B cell (primary cell): ENCODE measurements at regions not wholly inside any gene's neighbourhood (a gene's known extent, or its start where the extent isn't known, plus 50 kb on each side); places are given as distances from the start of the nearest gene placed in this dataset.

ENCODE experiments used
- ATAC-seq: fragments of 200-7000 bp; cut with Tn5 transposase; one replicate; pipeline ENCODE4 v1.10.0; 2021; ENCODE audit warnings: low read depth, mild to moderate bottlenecking, moderate number of reproducible peaks, moderate library complexity
- CTCF ChIA-PET: fragments of 350-600 bp; sonication (Branson Sonifier 250); formaldehyde crosslinking; loops from one replicate; lab custom pipeline; 2021; ENCODE audit warnings: antibody characterized with exemption, inconsistent platforms; lab: Charles Lee
- POLR2A ChIA-PET: fragments of 350-600 bp; sonication (Branson Sonifier 250); formaldehyde crosslinking; loops from one replicate; lab custom pipeline; 2021; ENCODE audit warnings: antibody characterized with exemption; lab: Charles Lee
- DNase-seq: peaks from one replicate; pipeline ENCODE4 v3.0.0; 2013
- H2AFZ ChIP-seq: 2 replicates; pipeline ENCODE4 v1.6.1; 2012; ENCODE audit warnings: mild to moderate bottlenecking, low read depth, low read length; ENCODE audit not compliant: insufficient read depth, poor library complexity, severe bottlenecking
- H3K27ac ChIP-seq, 2 donors: 1 replicate in 1 of 2; 2 replicates in 1 of 2; pipeline ENCODE4 v1.5.1; 2012 to 2013; ENCODE audit warnings: low read length in 2 of 2, mild to moderate bottlenecking in 2 of 2, moderate library complexity in 1 of 2
- H3K27me3 ChIP-seq, 4 experiments: fragments of 200-600 bp in 1 of 4; sonication (generic) in 1 of 4; replicated peaks in 1 of 4; 1 replicate in 2 of 4; 2 replicates in 2 of 4; pipeline versions ENCODE4 v1.6.1 to v1.7.0; 2013 to 2016; ENCODE audit warnings: low read length in 3 of 4, mild to moderate bottlenecking in 2 of 4, mixed read lengths in 1 of 4, moderate library complexity in 1 of 4; ENCODE audit not compliant: insufficient read depth in 4 of 4, control insufficient read depth in 3 of 4; ENCODE audit errors: control extremely low read depth in 1 of 4
- H3K36me3 ChIP-seq, 2 experiments: replicated peaks in 1 of 2; 1 replicate in 1 of 2; 2 replicates in 1 of 2; pipeline versions ENCODE4 v1.6.1 to v1.7.1; 2013; ENCODE audit warnings: low read length in 1 of 2; ENCODE audit not compliant: insufficient read depth in 2 of 2, control insufficient read depth in 1 of 2; ENCODE audit errors: control extremely low read depth in 1 of 2, extremely low read depth in 1 of 2
- H3K4me1 ChIP-seq, 2 donors: fragments of 200-600 bp in 1 of 2; sonication (generic) in 1 of 2; 1 replicate in 1 of 2; 2 replicates in 1 of 2; pipeline versions ENCODE4 v1.5.1 to v1.6.1; 2013 to 2017; ENCODE audit warnings: low read length in 2 of 2; ENCODE audit not compliant: control insufficient read depth in 2 of 2, insufficient read depth in 2 of 2
- H3K4me2 ChIP-seq: replicated peaks from 2 replicates; pipeline ENCODE3; 2012; ENCODE audit warnings: mild to moderate bottlenecking, low read depth, low read length; ENCODE audit not compliant: poor library complexity, severe bottlenecking
- H3K4me3 ChIP-seq, 5 experiments: fragments of 200-600 bp in 1 of 5; sonication (generic) in 1 of 5; 1 replicate in 3 of 5; 2 replicates in 2 of 5; pipeline versions ENCODE4 v1.5.1 to v1.7.0; 2011 to 2016; ENCODE audit warnings: low read length in 4 of 5, mild to moderate bottlenecking in 4 of 5, low read depth in 2 of 5, control low read depth in 1 of 5, moderate library complexity in 1 of 5; ENCODE audit not compliant: insufficient read depth in 1 of 5; ENCODE audit errors: control extremely low read depth in 1 of 5, extremely low read depth in 1 of 5
- H3K79me2 ChIP-seq: fragments of 200-600 bp; sonication (generic); one replicate; pipeline ENCODE4 v1.6.0; 2016; ENCODE audit warnings: low read length; ENCODE audit not compliant: control insufficient read depth, insufficient read depth
- H3K9ac ChIP-seq: fragments of 200-600 bp; sonication (generic); 2 replicates; pipeline ENCODE4 v1.6.1; 2017; ENCODE audit warnings: mild to moderate bottlenecking, low read length, moderate library complexity
- H3K9me3 ChIP-seq, 3 donors: one replicate each; pipeline versions ENCODE4 v1.6.1 to v1.7.1; 2013; ENCODE audit warnings: low read length in 2 of 3; ENCODE audit not compliant: control insufficient read depth in 2 of 3, insufficient read depth in 1 of 3; ENCODE audit errors: control extremely low read depth in 1 of 3
- H4K20me1 ChIP-seq: 2 replicates; pipeline ENCODE4 v1.6.0; 2012; ENCODE audit warnings: mild to moderate bottlenecking, low read length; ENCODE audit not compliant: insufficient read depth, control insufficient read depth, poor library complexity, severe bottlenecking
- H3K27ac Mint-ChIP-seq: one replicate; pipeline ENCODE4 v1.8.0; 2021; ENCODE audit warnings: mixed read lengths
- H3K27me3 Mint-ChIP-seq: one replicate; pipeline ENCODE4 v1.8.0; 2021; ENCODE audit warnings: mixed read lengths
- H3K4me1 Mint-ChIP-seq: one replicate; pipeline ENCODE4 v1.8.0; 2021; ENCODE audit warnings: mixed read lengths
- H3K4me3 Mint-ChIP-seq: one replicate; pipeline ENCODE4 v1.8.0; 2021; ENCODE audit warnings: mixed read lengths
- H3K9me3 Mint-ChIP-seq: one replicate; pipeline ENCODE4 v1.8.0; 2022; ENCODE audit warnings: mixed read lengths; ENCODE audit not compliant: insufficient read depth
- CTCF ChIP-seq: fragments of 200-600 bp; IDR thresholded peaks from one replicate; pipeline ENCODE4 v1.8.0; 2022; ENCODE audit warnings: antibody characterized with exemption, mild to moderate bottlenecking
- EZH2 ChIP-seq: IDR thresholded peaks from 2 replicates; pipeline ENCODE4 v1.6.1; 2012; ENCODE audit warnings: borderline replicate concordance, low read depth, mild to moderate bottlenecking, moderate library complexity, low read length; ENCODE audit not compliant: insufficient read depth, poor library complexity, severe bottlenecking
- WGBS: methylation state at CpG from one replicate; pipeline ENCODE4 v1.1.5; 2013; ENCODE audit warnings: missing lambda C conversion rate; ENCODE audit not compliant: insufficient coverage; 5-methylcytosine and 5-hydroxymethylcytosine counted together
- intact Hi-C: fragments of 100-400 bp; cut with micrococcal nuclease; formaldehyde crosslinking; loops from one replicate; pipeline ENCODE4 v1.10.0; 2022

- H3K27me3 ChIP-seq = peaks cover 0 to 9% (median 4%) of the 10 kb centered on the region in 4 experiments
- WGBS = 64% methylated on average over 1 of the region's 2 CpGs
- no peak overlapping the region for H3K9ac ChIP-seq
- intact Hi-C loops = no loop called here
- H2AFZ ChIP-seq = no peak overlapping the region
- H3K4me3 ChIP-seq = no peak overlapping the region
- H3K27ac Mint-ChIP-seq = no peak overlapping the region
- POLR2A ChIA-PET = no interaction called here
- no peaks in the 10 kb centered on the region for H3K4me1 Mint-ChIP-seq
- DNase-seq (no peak), ATAC-seq (no peak)
- peaks cover 44% of the 10 kb centered on the region for H3K27me3 Mint-ChIP-seq
- CTCF ChIA-PET = interaction anchor here (1.0 to 6.2 kb wide), 3 partner anchors 10 to 759 kb away, joined by 3 to 96 read pairs (median 3); no protein-coding TSS in a partner anchor
- no peaks in the 10 kb centered on the region for H3K79me2 ChIP-seq
- H4K20me1 ChIP-seq = no peaks in the 10 kb centered on the region
- no peaks in the 10 kb centered on the region for H3K9me3 Mint-ChIP-seq
- TF ChIP-seq EZH2 (no peak), CTCF (no peak)
- H3K4me2 ChIP-seq = no peak overlapping the region
- no peak overlapping the region for H3K4me3 Mint-ChIP-seq
- no peak overlapping the region for H3K27ac ChIP-seq
- no peaks in the 10 kb centered on the region for H3K36me3 ChIP-seq
- H3K4me1 ChIP-seq = no peaks in the 10 kb centered on the region
- no peaks in the 10 kb centered on the region for H3K9me3 ChIP-seq
Observed at GRCh38 chr4:147101678-147102077, 156.0 kb upstream of the TTC29 start.

- Mint-ChIP-seq H3K4me3 (no peak overlapping the region), H3K9me3 (no peaks in the 10 kb centered on the region), H3K27ac (no peak overlapping the region), H3K27me3 (peaks cover 38% of the 10 kb centered on the region), H3K4me1 (no peaks in the 10 kb centered on the region)
- no peak overlapping the region for H3K4me2 ChIP-seq
- TF ChIP-seq CTCF = no peak
- TF ChIP-seq EZH2 = no peak
- H3K79me2 ChIP-seq = no peaks in the 10 kb centered on the region
- no peak for ATAC-seq
- H3K36me3 ChIP-seq = no peaks in the 10 kb centered on the region
- intact Hi-C loops = no loop called here
- H3K4me3 ChIP-seq = no peak overlapping the region
- ChIA-PET POLR2A (no interaction called here), CTCF (interaction anchor here (1.4 kb wide), 1 partner anchor 11 kb away, joined by 3 read pairs; no protein-coding TSS in a partner anchor)
- peaks cover 0 to 9% (median 4%) of the 10 kb centered on the region in 4 experiments for H3K27me3 ChIP-seq
- no peak for DNase-seq
- no peak overlapping the region for H2AFZ ChIP-seq
- no peak overlapping the region for H3K27ac ChIP-seq
- H3K4me1 ChIP-seq = no peaks in the 10 kb centered on the region
- no peak overlapping the region for H3K9ac ChIP-seq
- no peaks in the 10 kb centered on the region for H4K20me1 ChIP-seq
- WGBS = no CpG with 5 or more reads among the region's 1 CpG
- H3K9me3 ChIP-seq = no peaks in the 10 kb centered on the region
Observed at GRCh38 chr4:147102596-147102995, 156.9 kb upstream of the TTC29 start.
